ENCODE measurements at regions not wholly inside any gene's neighbourhood (a gene's known extent, or its start where the extent isn't known, plus 50 kb on each side); places are given as distances from the start of the nearest gene placed in this dataset.
A peak's percentile ranks its signal among the peaks of the same experiment; 100 is the strongest.

DNA sequence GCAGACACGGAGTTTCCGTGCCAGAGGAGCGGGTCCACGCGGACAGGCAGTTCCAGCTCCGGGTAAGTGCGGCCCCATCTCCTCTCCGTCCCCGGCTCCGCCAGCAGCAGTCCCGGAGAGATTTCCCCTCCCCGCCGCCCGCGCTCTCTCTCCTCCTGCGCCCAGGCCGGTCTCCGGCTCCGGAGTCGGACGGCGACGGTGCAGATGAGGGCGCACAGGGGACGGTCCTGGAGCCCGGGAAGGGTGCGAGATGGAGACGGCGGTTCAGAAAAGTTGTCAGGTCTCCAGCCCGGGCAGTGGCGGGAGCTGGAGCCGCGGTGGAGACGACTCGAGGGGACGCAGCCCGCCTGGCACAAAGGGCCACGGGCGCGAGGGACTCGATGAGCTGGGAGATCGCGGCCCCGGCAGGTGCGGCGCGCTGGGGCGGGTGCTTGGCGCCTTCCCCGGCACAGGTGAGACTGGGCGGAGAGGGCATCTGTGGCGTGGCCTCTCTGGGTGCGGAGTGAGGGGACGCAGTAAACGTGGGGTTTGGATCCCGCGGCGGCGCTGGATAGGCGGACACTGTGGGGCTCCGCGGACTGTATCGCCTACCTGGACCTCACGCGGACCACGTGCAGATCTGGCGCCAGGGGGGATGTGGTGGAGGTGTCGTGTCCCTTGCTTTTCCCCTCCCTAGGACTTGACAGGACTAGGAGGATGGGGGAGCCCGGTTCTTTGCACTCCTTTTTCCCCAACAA, 1540.3 kb upstream of the TMEM132C start:
- WGBS, 2 experiments (ENCODE audit: extremely low coverage in 1 of 2, insufficient coverage in 1 of 2, insufficient read length in 1 of 2, insufficient replicate concordance in 2 of 2, low coverage in 1 of 2, low lambda C conversion rate in 2 of 2, missing lambda C conversion rate in 1 of 2) = 2% methylated on average over 39 of the region's 69 CpGs; no CpG with 5 or more reads in 1 of the 2 experiments
- Histone ChIP-seq H3K4me2 (ENCODE audit: insufficient read depth in 1 of 2, low read depth in 2 of 2, low read length in 2 of 2) (peak overlapping the region; percentile 83 to 96), H2BK120ac (replicated peaks; ENCODE audit: low read depth, low read length) (no peak overlapping the region), H3K79me1 (ENCODE audit: low read depth, low read length) (no peaks in the 10 kb centered on the region), H2AFZ (ENCODE audit: low read length) (peak overlapping the region; percentile 72), H4K5ac (ENCODE audit: insufficient read length, low read depth, low read length) (no peak overlapping the region), H2BK20ac (ENCODE audit: low read length) (no peak overlapping the region), H4K20me1 (replicated peaks in 1 of 2; ENCODE audit: control insufficient read depth in 1 of 2, insufficient read depth in 2 of 2, low read length in 2 of 2) (peaks cover 0 to 3% of the 10 kb centered on the region in 2 experiments), H3K9ac (replicated peaks in 1 of 4; ENCODE audit: extremely low read depth in 1 of 4, low read depth in 3 of 4, low read length in 3 of 4) (no peak overlapping the region; a peak in 1 of 7 replicates), H3K56ac (replicated peaks; ENCODE audit: insufficient read length, low read depth, low read length) (no peak overlapping the region), H3K14ac (ENCODE audit: insufficient read length) (no peak overlapping the region), H2BK5ac (ENCODE audit: low read depth, low read length) (no peak overlapping the region), H4K8ac (ENCODE audit: extremely low read depth, insufficient read depth, low read length) (no peak overlapping the region; the same call in 1 of the 2 replicates), H3K9me3 (ENCODE audit: insufficient read depth in 2 of 2, low read depth in 1 of 2, low read length in 1 of 2) (no peaks in the 10 kb centered on the region), H3K23ac (ENCODE audit: insufficient read length) (no peak overlapping the region), H3K23me2 (ENCODE audit: low read depth, low read length) (peaks cover 15% of the 10 kb centered on the region), H2BK15ac (ENCODE audit: low read length) (no peak overlapping the region), H2AK5ac (ENCODE audit: low read depth, low read length) (no peak overlapping the region), H3K4ac (replicated peaks; ENCODE audit: insufficient read length, low read depth, low read length) (no peak overlapping the region), H3K4me1 (replicated peaks in 1 of 4; ENCODE audit: control insufficient read depth in 3 of 4, insufficient read depth in 4 of 4, low read length in 3 of 4) (peaks cover 0 to 21% (median 10%) of the 10 kb centered on the region in 4 experiments; a peak in 6 of 7 replicates), H3K79me2 (ENCODE audit: control insufficient read depth in 1 of 2, insufficient read depth in 2 of 2, low read length in 2 of 2) (no peaks in the 10 kb centered on the region), H3K27ac (ENCODE audit: low read depth, low read length) (no peak overlapping the region), H3K36me3 (ENCODE audit: control insufficient read depth in 2 of 4, insufficient read depth in 4 of 4, low read length in 3 of 4) (no peaks in the 10 kb centered on the region; a peak in 1 of 8 replicates), H2BK12ac (ENCODE audit: low read depth, low read length) (0 out of 2 replicates have a peak overlapping the region, but pooled peaks have one; percentile 39), H4K91ac (replicated peaks; ENCODE audit: insufficient read length, low read length) (no peak overlapping the region), H3K27me3 (replicated peaks in 1 of 4; ENCODE audit: control insufficient read depth in 3 of 4, extremely low read depth in 1 of 4, insufficient read depth in 3 of 4, low read length in 3 of 4) (peaks cover 28 to 46% (median 40%) of the 10 kb centered on the region in 4 experiments), H3K4me3 (ENCODE audit: extremely low read depth in 1 of 4, insufficient read depth in 2 of 4, low read depth in 3 of 4, low read length in 4 of 4) (peak overlapping the region; percentile 45 to 64 (median 52)), H3K18ac (ENCODE audit: extremely low read depth, low read length) (no peak overlapping the region)
- POLR2A ChIA-PET (ENCODE audit: partially characterized antibody) = interaction anchor here (1.2 kb wide), 1 partner anchor 9 kb away, joined by 3 read pairs; no protein-coding TSS in a partner anchor
- DNase-seq (ENCODE audit: low read depth in 1 of 2, low spot score in 2 of 2) = peak in 1 of 2 experiments; percentile 71
- TF ChIP-seq EZH2 (IDR thresholded peaks at IDR 0.05; ENCODE audit: low read depth, low read length, severe bottlenecking) = peak; percentile 87
- no peak for TF ChIP-seq RBBP5 (IDR thresholded peaks at IDR 0.05; ENCODE audit: borderline replicate concordance, low read depth, low read length)
- TF ChIP-seq TBP (IDR thresholded peaks at IDR 0.05; ENCODE audit: low read depth, low read length) = peak; percentile 12; the same call in 1 of the 2 replicates
- peak; percentile 88 for TF ChIP-seq SUZ12 (IDR thresholded peaks at IDR 0.05; ENCODE audit: low read length)
- no peak for TF ChIP-seq RXRA (IDR thresholded peaks at IDR 0.05; ENCODE audit: insufficient read depth, low read depth, low read length)
- TF ChIP-seq, protein P1, sequence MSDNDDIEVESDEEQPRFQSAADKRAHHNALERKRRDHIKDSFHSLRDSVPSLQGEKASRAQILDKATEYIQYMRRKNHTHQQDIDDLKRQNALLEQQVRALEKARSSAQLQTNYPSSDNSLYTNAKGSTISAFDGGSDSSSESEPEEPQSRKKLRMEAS (IDR thresholded peaks at IDR 0.05) = peak; percentile 66; the same call in 1 of the 2 replicates
- TF ChIP-seq RNF2 (IDR thresholded peaks at IDR 0.05; ENCODE audit: borderline replicate concordance, low read depth, low read length, missing control alignments, poor library complexity, severe bottlenecking) = peak; percentile 71
- TF ChIP-seq KDM4A (IDR thresholded peaks at IDR 0.05; ENCODE audit: low read depth, low read length, severe bottlenecking) = peak; percentile 95
- FAIRE-seq = no peak
- CTCF ChIA-PET (ENCODE audit: partially characterized antibody) = interaction anchor here (0.5 to 2.6 kb wide), 6 partner anchors 14 to 637 kb away, joined by 3 to 14 read pairs (median 6); no protein-coding TSS in a partner anchor
